Transverse colon (tissue), 4 donors: ENCODE measurements at regions not wholly inside any gene's neighbourhood (a gene's known extent, or its start where the extent isn't known, plus 50 kb on each side); places are given as distances from the start of the nearest gene placed in this dataset.

Experiments
- EP300 ChIP-seq: sonication (generic); formaldehyde crosslinking; IDR thresholded peaks from one replicate; pipeline ENCODE4 v1.6.1; 2017; ENCODE audit warnings: antibody characterized with exemption, low read depth
- POLR2A ChIP-seq: fragments of 450-650 bp; IDR thresholded peaks from one replicate; pipeline ENCODE4 v1.6.1; 2016; ENCODE audit warnings: antibody characterized with exemption, mild to moderate bottlenecking, moderate library complexity
- POLR2AphosphoS5 ChIP-seq, 3 donors: sonication (generic); formaldehyde crosslinking; IDR thresholded peaks; one replicate each; pipeline ENCODE4 v1.6.1; 2016; ENCODE audit warnings: antibody characterized with exemption in 3 of 3
- TF ChIP-seq, protein P1 (sequence below), 5 experiments: fragments of 200-600 bp in 3 of 5; fragments of 450-650 bp in 2 of 5; sonication (generic) in 3 of 5; IDR thresholded peaks; 1 replicate in 2 of 5; 2 replicates in 3 of 5; pipeline ENCODE4 v1.5.1; 2016 to 2017; ENCODE audit warnings: antibody characterized with exemption in 5 of 5, inconsistent platforms in 3 of 5, mild to moderate bottlenecking in 2 of 5, moderate library complexity in 1 of 5

- TF ChIP-seq EP300, result no peak
- TF ChIP-seq, protein P1, sequence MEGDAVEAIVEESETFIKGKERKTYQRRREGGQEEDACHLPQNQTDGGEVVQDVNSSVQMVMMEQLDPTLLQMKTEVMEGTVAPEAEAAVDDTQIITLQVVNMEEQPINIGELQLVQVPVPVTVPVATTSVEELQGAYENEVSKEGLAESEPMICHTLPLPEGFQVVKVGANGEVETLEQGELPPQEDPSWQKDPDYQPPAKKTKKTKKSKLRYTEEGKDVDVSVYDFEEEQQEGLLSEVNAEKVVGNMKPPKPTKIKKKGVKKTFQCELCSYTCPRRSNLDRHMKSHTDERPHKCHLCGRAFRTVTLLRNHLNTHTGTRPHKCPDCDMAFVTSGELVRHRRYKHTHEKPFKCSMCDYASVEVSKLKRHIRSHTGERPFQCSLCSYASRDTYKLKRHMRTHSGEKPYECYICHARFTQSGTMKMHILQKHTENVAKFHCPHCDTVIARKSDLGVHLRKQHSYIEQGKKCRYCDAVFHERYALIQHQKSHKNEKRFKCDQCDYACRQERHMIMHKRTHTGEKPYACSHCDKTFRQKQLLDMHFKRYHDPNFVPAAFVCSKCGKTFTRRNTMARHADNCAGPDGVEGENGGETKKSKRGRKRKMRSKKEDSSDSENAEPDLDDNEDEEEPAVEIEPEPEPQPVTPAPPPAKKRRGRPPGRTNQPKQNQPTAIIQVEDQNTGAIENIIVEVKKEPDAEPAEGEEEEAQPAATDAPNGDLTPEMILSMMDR (IDR thresholded peaks at IDR 0.05), result no peak
- TF ChIP-seq POLR2AphosphoS5 (IDR thresholded peaks at IDR 0.05), result no peak
- TF ChIP-seq POLR2A, result no peak
Observed at GRCh38 chr2:199646439-199646838, 188.7 kb upstream of the SATB2 start.
